SH-SY5Y (cell line): ENCODE measurements at regions not wholly inside any gene's neighbourhood (a gene's known extent, or its start where the extent isn't known, plus 50 kb on each side); places are given as distances from the start of the nearest gene placed in this dataset.

Experiments used
- GATA2 ChIP-seq: IDR thresholded peaks from 2 replicates; pipeline ENCODE4 v1.6.1; 2011; ENCODE audit warnings: mild to moderate bottlenecking, low read depth, low read length
- GATA3 ChIP-seq: IDR thresholded peaks from 2 replicates; pipeline ENCODE4 v1.6.1; 2011; ENCODE audit warnings: low read depth, mild to moderate bottlenecking, low read length, moderate library complexity

DNA sequence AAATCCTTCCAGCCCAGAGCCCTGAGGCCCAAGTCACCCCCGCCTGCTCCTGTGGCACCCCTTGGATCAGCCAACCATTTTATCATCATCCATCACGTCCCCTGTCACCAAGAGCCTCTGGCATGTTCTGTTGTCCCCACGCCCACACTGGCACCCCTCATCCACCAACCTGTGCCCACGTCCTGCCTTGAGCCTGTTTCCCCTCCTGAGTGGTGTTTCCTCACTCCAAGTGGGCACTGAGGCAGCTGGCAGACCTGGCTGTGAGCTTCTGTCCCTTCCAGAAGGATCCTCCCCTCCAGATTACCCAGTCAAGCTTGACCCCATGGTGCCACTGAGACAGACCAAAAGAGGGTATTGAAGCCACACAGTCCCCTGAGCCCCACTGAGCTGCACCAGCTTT is 71.4 kb upstream of the ANTXRL start:
- TF ChIP-seq GATA3 (no peak), GATA2 (no peak)
